ENCODE measurements at regions not wholly inside any gene's neighbourhood (a gene's known extent, or its start where the extent isn't known, plus 50 kb on each side); places are given as distances from the start of the nearest gene placed in this dataset.

GRCh38 chr2:236702657-236703372, 133.2 kb downstream of the ACKR3 start:
- Mint-ChIP-seq H3K9me3 (peaks cover 0 to 4% (median 0%) of the 10 kb centered on the region in 7 donors), H3K4me1 (no peaks in the 10 kb centered on the region), H3K27ac (no peak overlapping the region), H3K36me3 (no peaks in the 10 kb centered on the region), H3K27me3 (peaks cover 4% of the 10 kb centered on the region), H3K4me3 (no peak overlapping the region)
- Histone ChIP-seq H3K27ac (ENCODE audit: insufficient read depth, low read length, poor library complexity, severe bottlenecking) (no peak overlapping the region), H3K27me3 (ENCODE audit: control insufficient read depth, insufficient read depth, low read length) (no peaks in the 10 kb centered on the region), H3K9me3 (ENCODE audit: control insufficient read depth in 2 of 2, low read length in 2 of 2) (no peaks in the 10 kb centered on the region), H3K36me3 (ENCODE audit: control insufficient read depth, insufficient read depth, low read length) (no peaks in the 10 kb centered on the region), H3K4me1 (ENCODE audit: control insufficient read depth, insufficient read depth, low read length, poor library complexity, severe bottlenecking) (no peaks in the 10 kb centered on the region), H3K4me3 (ENCODE audit: low read depth, low read length) (no peak overlapping the region)
- no peak for ATAC-seq (ENCODE audit: low read depth in 2 of 2)
- no peak for DNase-seq

GRCh38 chr2:236703373-236703709, 133.7 kb downstream of the ACKR3 start:
- Mint-ChIP-seq H3K4me3 (no peak overlapping the region), H3K4me1 (no peaks in the 10 kb centered on the region), H3K27ac (no peak overlapping the region), H3K36me3 (no peaks in the 10 kb centered on the region), H3K27me3 (peaks cover 4% of the 10 kb centered on the region), H3K9me3 (peaks cover 0 to 4% (median 0%) of the 10 kb centered on the region in 7 donors)
- Histone ChIP-seq H3K27ac (ENCODE audit: insufficient read depth, low read length, poor library complexity, severe bottlenecking) (no peak overlapping the region), H3K4me3 (ENCODE audit: low read depth, low read length) (no peak overlapping the region), H3K4me1 (ENCODE audit: control insufficient read depth, insufficient read depth, low read length, poor library complexity, severe bottlenecking) (no peaks in the 10 kb centered on the region), H3K9me3 (ENCODE audit: control insufficient read depth in 2 of 2, low read length in 2 of 2) (no peaks in the 10 kb centered on the region), H3K36me3 (ENCODE audit: control insufficient read depth, insufficient read depth, low read length) (no peaks in the 10 kb centered on the region), H3K27me3 (ENCODE audit: control insufficient read depth, insufficient read depth, low read length) (no peaks in the 10 kb centered on the region)
- ATAC-seq (ENCODE audit: low read depth in 2 of 2) (no peak), DNase-seq (no peak)

- Histone ChIP-seq H3K27ac (ENCODE audit: insufficient read depth, low read length, poor library complexity, severe bottlenecking) (no peak overlapping the region), H3K4me1 (ENCODE audit: control insufficient read depth, insufficient read depth, low read length, poor library complexity, severe bottlenecking) (no peaks in the 10 kb centered on the region), H3K4me3 (ENCODE audit: low read depth, low read length) (no peak overlapping the region), H3K9me3 (ENCODE audit: control insufficient read depth in 2 of 2, low read length in 2 of 2) (no peaks in the 10 kb centered on the region), H3K27me3 (ENCODE audit: control insufficient read depth, insufficient read depth, low read length) (no peaks in the 10 kb centered on the region), H3K36me3 (ENCODE audit: control insufficient read depth, insufficient read depth, low read length) (no peaks in the 10 kb centered on the region)
- no peak for ATAC-seq (ENCODE audit: low read depth in 2 of 2)
- no peak overlapping the region for H3K27ac Mint-ChIP-seq
- DNase-seq = no peak
- H3K27me3 Mint-ChIP-seq = peaks cover 4% of the 10 kb centered on the region
- peaks cover 0 to under 1% (median 0%) of the 10 kb centered on the region in 4 donors for H3K4me1 Mint-ChIP-seq
- H3K36me3 Mint-ChIP-seq = no peaks in the 10 kb centered on the region
- peaks cover 0 to 4% (median 0%) of the 10 kb centered on the region in 7 donors for H3K9me3 Mint-ChIP-seq
- H3K4me3 Mint-ChIP-seq = peak overlapping the region in 1 of 4 donors; percentile 81
These were observed 134.3 kb downstream of the ACKR3 start for GRCh38 chr2:236703906-236704305.

GRCh38 chr2:236704887-236705286, 135.3 kb downstream of the ACKR3 start:
- DNase-seq = no peak
- H3K4me1 Mint-ChIP-seq = peaks cover 0 to 2% (median 0%) of the 10 kb centered on the region in 4 donors
- no peaks in the 10 kb centered on the region for H3K36me3 ChIP-seq (ENCODE audit: control insufficient read depth, insufficient read depth, low read length)
- no peaks in the 10 kb centered on the region for H3K9me3 ChIP-seq (ENCODE audit: control insufficient read depth in 2 of 2, low read length in 2 of 2)
- no peak overlapping the region for H3K4me3 Mint-ChIP-seq
- no peak overlapping the region for H3K27ac Mint-ChIP-seq
- H3K36me3 Mint-ChIP-seq = no peaks in the 10 kb centered on the region
- H3K4me3 ChIP-seq (ENCODE audit: low read depth, low read length) = no peak overlapping the region
- peaks cover 4% of the 10 kb centered on the region for H3K27me3 Mint-ChIP-seq
- no peaks in the 10 kb centered on the region for H3K27me3 ChIP-seq (ENCODE audit: control insufficient read depth, insufficient read depth, low read length)
- H3K9me3 Mint-ChIP-seq = peaks cover 0 to 4% (median 0%) of the 10 kb centered on the region in 7 donors
- no peak overlapping the region for H3K27ac ChIP-seq (ENCODE audit: insufficient read depth, low read length, poor library complexity, severe bottlenecking)
- H3K4me1 ChIP-seq (ENCODE audit: control insufficient read depth, insufficient read depth, low read length, poor library complexity, severe bottlenecking) = no peaks in the 10 kb centered on the region
- no peak for ATAC-seq (ENCODE audit: low read depth in 2 of 2)

GRCh38 chr2:236705295-236706105, 135.9 kb downstream of the ACKR3 start:
- H3K36me3 ChIP-seq (ENCODE audit: control insufficient read depth, insufficient read depth, low read length) = no peaks in the 10 kb centered on the region
- Mint-ChIP-seq H3K36me3 (no peaks in the 10 kb centered on the region), H3K27ac (no peak overlapping the region), H3K4me1 (peaks cover 0 to 2% (median 0%) of the 10 kb centered on the region in 4 donors), H3K9me3 (peaks cover 0 to 4% (median 0%) of the 10 kb centered on the region in 7 donors), H3K27me3 (peaks cover 4% of the 10 kb centered on the region), H3K4me3 (no peak overlapping the region)
- H3K27me3 ChIP-seq (ENCODE audit: control insufficient read depth, insufficient read depth, low read length) = no peaks in the 10 kb centered on the region
- no peaks in the 10 kb centered on the region for H3K9me3 ChIP-seq (ENCODE audit: control insufficient read depth in 2 of 2, low read length in 2 of 2)
- H3K4me3 ChIP-seq (ENCODE audit: low read depth, low read length) = no peak overlapping the region
- H3K27ac ChIP-seq (ENCODE audit: insufficient read depth, low read length, poor library complexity, severe bottlenecking) = no peak overlapping the region
- H3K4me1 ChIP-seq (ENCODE audit: control insufficient read depth, insufficient read depth, low read length, poor library complexity, severe bottlenecking) = no peaks in the 10 kb centered on the region
- no peak for DNase-seq
- no peak for ATAC-seq (ENCODE audit: low read depth in 2 of 2)

GRCh38 chr2:236706288-236706687, 136.7 kb downstream of the ACKR3 start:
- H3K27ac ChIP-seq (ENCODE audit: insufficient read depth, low read length, poor library complexity, severe bottlenecking) = no peak overlapping the region
- no peak overlapping the region for H3K4me3 ChIP-seq (ENCODE audit: low read depth, low read length)
- ATAC-seq (ENCODE audit: low read depth in 2 of 2) = no peak
- H3K4me3 Mint-ChIP-seq = no peak overlapping the region
- no peaks in the 10 kb centered on the region for H3K4me1 ChIP-seq (ENCODE audit: control insufficient read depth, insufficient read depth, low read length, poor library complexity, severe bottlenecking)
- DNase-seq = no peak
- H3K9me3 ChIP-seq (ENCODE audit: control insufficient read depth in 2 of 2, low read length in 2 of 2) = no peaks in the 10 kb centered on the region
- no peaks in the 10 kb centered on the region for H3K36me3 Mint-ChIP-seq
- H3K27me3 ChIP-seq (ENCODE audit: control insufficient read depth, insufficient read depth, low read length) = no peaks in the 10 kb centered on the region
- H3K27ac Mint-ChIP-seq = no peak overlapping the region
- peaks cover 4% of the 10 kb centered on the region for H3K27me3 Mint-ChIP-seq
- H3K9me3 Mint-ChIP-seq = peaks cover 0 to 3% (median 0%) of the 10 kb centered on the region in 7 donors
- no peaks in the 10 kb centered on the region for H3K36me3 ChIP-seq (ENCODE audit: control insufficient read depth, insufficient read depth, low read length)
- peaks cover 0 to 2% (median 0%) of the 10 kb centered on the region in 4 donors for H3K4me1 Mint-ChIP-seq

GRCh38 chr2:236706803-236707202, 137.2 kb downstream of the ACKR3 start:
- H3K4me1 ChIP-seq (ENCODE audit: control insufficient read depth, insufficient read depth, low read length, poor library complexity, severe bottlenecking) = no peaks in the 10 kb centered on the region
- no peak for DNase-seq
- no peaks in the 10 kb centered on the region for H3K9me3 ChIP-seq (ENCODE audit: control insufficient read depth in 2 of 2, low read length in 2 of 2)
- ATAC-seq (ENCODE audit: low read depth in 2 of 2) = no peak
- H3K27ac ChIP-seq (ENCODE audit: insufficient read depth, low read length, poor library complexity, severe bottlenecking) = no peak overlapping the region
- Mint-ChIP-seq H3K4me3 (no peak overlapping the region), H3K9me3 (peaks cover 0 to 1% (median 0%) of the 10 kb centered on the region in 7 donors), H3K36me3 (no peaks in the 10 kb centered on the region), H3K27ac (no peak overlapping the region), H3K4me1 (peaks cover 0 to 2% (median 0%) of the 10 kb centered on the region in 4 donors), H3K27me3 (peaks cover 4% of the 10 kb centered on the region)
- no peaks in the 10 kb centered on the region for H3K36me3 ChIP-seq (ENCODE audit: control insufficient read depth, insufficient read depth, low read length)
- H3K27me3 ChIP-seq (ENCODE audit: control insufficient read depth, insufficient read depth, low read length) = no peaks in the 10 kb centered on the region
- H3K4me3 ChIP-seq (ENCODE audit: low read depth, low read length) = no peak overlapping the region

All from CD4-positive, CD25-positive, alpha-beta regulatory T cell (primary cell).